Hepatocyte (in vitro differentiated cells): ENCODE measurements at regions not wholly inside any gene's neighbourhood (a gene's known extent, or its start where the extent isn't known, plus 50 kb on each side); places are given as distances from the start of the nearest gene placed in this dataset.

Source experiments
- DNase-seq: peaks from one replicate; pipeline ENCODE4 v3.0.0-alpha.2; 2016; ENCODE audit warnings: low spot score
- H2AFZ ChIP-seq: fragments of 200-600 bp; sonication (generic); 2 replicates; pipeline ENCODE4 v1.6.0; 2016; ENCODE audit warnings: antibody characterized with exemption, mild to moderate bottlenecking
- H3K27ac ChIP-seq: fragments of 200-600 bp; sonication (generic); 2 replicates; pipeline ENCODE4 v1.5.1; 2016; ENCODE audit warnings: mild to moderate bottlenecking
- H3K27me3 ChIP-seq: fragments of 200-600 bp; sonication (generic); 2 replicates; pipeline ENCODE4 v1.6.1; 2016
- H3K36me3 ChIP-seq: fragments of 200-600 bp; sonication (generic); replicated peaks from 2 replicates; pipeline ENCODE4 v1.5.1; 2016; ENCODE audit warnings: low read depth; ENCODE audit not compliant: insufficient read depth
- H3K4me1 ChIP-seq: fragments of 200-600 bp; sonication (generic); 2 replicates; pipeline ENCODE4 v1.5.1; 2016; ENCODE audit warnings: mild to moderate bottlenecking, moderate library complexity; ENCODE audit not compliant: insufficient read depth
- H3K4me2 ChIP-seq: fragments of 200-600 bp; sonication (generic); 2 replicates; pipeline ENCODE4 v1.6.0; 2016
- H3K4me3 ChIP-seq: fragments of 200-600 bp; sonication (generic); 2 replicates; pipeline ENCODE4 v1.5.1; 2016; ENCODE audit warnings: mild to moderate bottlenecking
- H3K79me2 ChIP-seq: fragments of 200-600 bp; sonication (generic); 2 replicates; pipeline ENCODE4 v1.6.0; 2017; ENCODE audit warnings: mild to moderate bottlenecking
- H3K9me2 ChIP-seq: fragments of 200-600 bp; sonication (generic); replicated peaks from 2 replicates; pipeline ENCODE4 v1.6.0; 2017; ENCODE audit warnings: mild to moderate bottlenecking; ENCODE audit not compliant: insufficient read depth
- H3K9me3 ChIP-seq: fragments of 200-600 bp; sonication (generic); 2 replicates; pipeline ENCODE4 v1.5.1; 2016; ENCODE audit warnings: low read depth, mild to moderate bottlenecking
- H4K20me1 ChIP-seq: fragments of 200-600 bp; sonication (generic); 2 replicates; pipeline ENCODE4 v1.6.0; 2016; ENCODE audit warnings: mild to moderate bottlenecking; ENCODE audit not compliant: insufficient read depth, poor library complexity, severe bottlenecking
- EZH2 ChIP-seq: fragments of 200-600 bp; sonication (generic); IDR thresholded peaks from 2 replicates; pipeline ENCODE4 v1.6.1; 2016; ENCODE audit warnings: antibody characterized with exemption, mild to moderate bottlenecking, borderline replicate concordance
- EZH2phosphoT487 ChIP-seq: fragments of 200-600 bp; sonication (generic); IDR thresholded peaks from one replicate; pipeline ENCODE4 v1.6.1; 2018; ENCODE audit warnings: antibody characterized with exemption, mild to moderate bottlenecking, low read depth, moderate library complexity; ENCODE audit not compliant: unreplicated experiment, severe bottlenecking
- WGBS: methylation state at CpG from one replicate; pipeline ENCODE4 v1.1.6; 2016; ENCODE audit warnings: low lambda C conversion rate; ENCODE audit errors: missing lambda C conversion rate; 5-methylcytosine and 5-hydroxymethylcytosine counted together
- TF ChIP-seq, protein P1 (sequence below): fragments of 200-600 bp; sonication (generic); IDR thresholded peaks from 2 replicates; pipeline ENCODE4 v1.5.1; 2016; ENCODE audit warnings: antibody characterized with exemption, mild to moderate bottlenecking; ENCODE audit not compliant: poor library complexity

DNA sequence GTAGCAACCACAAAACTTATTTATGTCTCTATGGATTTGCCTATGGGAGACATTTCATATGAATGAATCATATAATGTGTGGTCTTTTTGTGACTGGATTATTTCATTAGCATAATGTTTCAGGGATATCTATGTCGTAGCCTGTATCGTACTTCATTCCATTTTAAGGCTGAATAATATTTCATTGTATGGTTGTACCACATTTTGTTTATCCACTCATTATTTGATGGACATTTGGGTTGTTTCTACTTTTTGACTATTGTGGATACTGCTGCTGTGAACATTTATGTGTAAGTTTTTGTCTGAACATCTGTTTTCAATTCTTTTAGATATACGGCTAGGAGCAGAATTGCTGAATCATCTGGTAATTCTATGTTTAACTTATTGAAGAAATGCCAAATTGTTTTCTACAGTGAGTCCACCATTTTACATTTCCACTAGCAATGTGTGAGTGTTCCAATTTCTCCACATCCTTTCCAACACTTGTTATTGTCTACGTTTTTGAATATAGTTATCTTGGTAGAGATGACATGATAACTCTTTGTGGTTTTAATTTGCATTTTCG is 134.4 kb upstream of the DAZL start:
- TF ChIP-seq EZH2 (no peak), EZH2phosphoT487 (no peak)
- TF ChIP-seq, protein P1, sequence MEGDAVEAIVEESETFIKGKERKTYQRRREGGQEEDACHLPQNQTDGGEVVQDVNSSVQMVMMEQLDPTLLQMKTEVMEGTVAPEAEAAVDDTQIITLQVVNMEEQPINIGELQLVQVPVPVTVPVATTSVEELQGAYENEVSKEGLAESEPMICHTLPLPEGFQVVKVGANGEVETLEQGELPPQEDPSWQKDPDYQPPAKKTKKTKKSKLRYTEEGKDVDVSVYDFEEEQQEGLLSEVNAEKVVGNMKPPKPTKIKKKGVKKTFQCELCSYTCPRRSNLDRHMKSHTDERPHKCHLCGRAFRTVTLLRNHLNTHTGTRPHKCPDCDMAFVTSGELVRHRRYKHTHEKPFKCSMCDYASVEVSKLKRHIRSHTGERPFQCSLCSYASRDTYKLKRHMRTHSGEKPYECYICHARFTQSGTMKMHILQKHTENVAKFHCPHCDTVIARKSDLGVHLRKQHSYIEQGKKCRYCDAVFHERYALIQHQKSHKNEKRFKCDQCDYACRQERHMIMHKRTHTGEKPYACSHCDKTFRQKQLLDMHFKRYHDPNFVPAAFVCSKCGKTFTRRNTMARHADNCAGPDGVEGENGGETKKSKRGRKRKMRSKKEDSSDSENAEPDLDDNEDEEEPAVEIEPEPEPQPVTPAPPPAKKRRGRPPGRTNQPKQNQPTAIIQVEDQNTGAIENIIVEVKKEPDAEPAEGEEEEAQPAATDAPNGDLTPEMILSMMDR = no peak
- H3K4me3 ChIP-seq = no peak overlapping the region
- H3K27me3 ChIP-seq = no peaks in the 10 kb centered on the region
- no peak for DNase-seq
- no peak overlapping the region for H3K4me2 ChIP-seq
- H3K79me2 ChIP-seq = no peaks in the 10 kb centered on the region
- WGBS = 76% methylated on average over 5 of the region's 5 CpGs
- no peak overlapping the region for H3K27ac ChIP-seq
- no peaks in the 10 kb centered on the region for H4K20me1 ChIP-seq
- H3K36me3 ChIP-seq = no peaks in the 10 kb centered on the region
- H3K9me2 ChIP-seq = no peaks in the 10 kb centered on the region
- no peaks in the 10 kb centered on the region for H3K4me1 ChIP-seq
- H3K9me3 ChIP-seq = no peaks in the 10 kb centered on the region
- no peak overlapping the region for H2AFZ ChIP-seq

DNA sequence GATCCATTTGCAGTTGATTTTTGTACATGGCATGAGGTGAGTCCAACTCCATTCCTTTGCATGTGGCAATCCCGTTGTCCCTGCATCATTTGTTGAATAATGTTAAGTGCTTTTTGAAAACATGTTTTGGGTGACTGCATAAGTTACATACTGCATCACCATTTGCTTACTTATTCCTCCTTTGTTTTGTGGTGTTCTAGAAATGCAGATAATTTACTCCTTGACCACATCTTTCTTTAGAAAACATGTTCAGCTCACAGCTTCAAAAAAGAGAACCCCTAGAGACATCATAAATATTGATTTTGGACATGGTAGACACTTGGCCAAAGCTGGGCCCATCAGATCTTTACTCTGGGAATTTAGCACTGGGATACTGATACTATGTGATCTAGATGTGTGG is 135.3 kb upstream of the DAZL start:
- H3K4me1 ChIP-seq = no peaks in the 10 kb centered on the region
- H3K36me3 ChIP-seq = no peaks in the 10 kb centered on the region
- H4K20me1 ChIP-seq = no peaks in the 10 kb centered on the region
- H3K79me2 ChIP-seq = no peaks in the 10 kb centered on the region
- WGBS = 91% methylated on average over 1 of the region's 1 CpG
- H2AFZ ChIP-seq = no peak overlapping the region
- no peak for DNase-seq
- no peaks in the 10 kb centered on the region for H3K27me3 ChIP-seq
- no peak overlapping the region for H3K27ac ChIP-seq
- H3K4me3 ChIP-seq = no peak overlapping the region
- no peak overlapping the region for H3K4me2 ChIP-seq
- no peaks in the 10 kb centered on the region for H3K9me3 ChIP-seq
- no peaks in the 10 kb centered on the region for H3K9me2 ChIP-seq
- TF ChIP-seq, protein P1 = no peak
- TF ChIP-seq EZH2phosphoT487 = no peak
- TF ChIP-seq EZH2 = no peak

DNA sequence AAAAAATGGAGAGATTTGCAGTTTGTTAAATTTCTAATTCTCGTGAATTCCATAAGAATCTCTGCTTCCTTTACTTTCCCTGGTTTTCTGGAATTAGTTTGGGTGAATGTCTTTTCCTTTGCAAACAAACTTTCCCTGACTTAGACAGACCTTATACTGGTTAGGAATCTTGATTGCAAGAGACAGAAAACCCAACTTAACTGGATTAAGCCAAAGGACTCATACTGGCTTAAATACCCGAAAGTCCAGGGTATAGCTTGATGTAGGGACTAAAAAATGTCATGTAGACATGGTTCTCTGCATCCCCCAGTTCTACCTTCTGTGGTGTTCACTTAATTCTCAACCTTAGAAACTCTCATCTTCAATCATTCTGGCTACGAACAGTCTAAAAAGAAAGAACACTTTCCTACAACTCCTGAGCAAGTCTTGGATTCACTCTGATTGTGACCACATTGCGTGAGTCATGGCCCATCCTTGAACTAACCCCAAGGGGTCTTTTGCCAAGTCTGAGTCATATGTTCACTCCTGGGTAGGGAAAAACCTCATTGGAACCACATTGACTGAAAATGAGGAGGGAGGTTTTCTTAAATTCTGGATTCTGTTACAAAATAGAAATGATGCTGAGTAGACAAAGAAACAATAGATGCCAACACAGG is 136.0 kb upstream of the DAZL start:
- TF ChIP-seq EZH2 (no peak), EZH2phosphoT487 (no peak)
- TF ChIP-seq, protein P1 = no peak
- Histone ChIP-seq H3K27me3 (no peaks in the 10 kb centered on the region), H3K4me1 (no peaks in the 10 kb centered on the region), H3K9me2 (no peaks in the 10 kb centered on the region), H3K36me3 (no peaks in the 10 kb centered on the region), H3K4me3 (no peak overlapping the region), H3K9me3 (no peaks in the 10 kb centered on the region), H4K20me1 (no peaks in the 10 kb centered on the region), H3K4me2 (no peak overlapping the region), H3K27ac (no peak overlapping the region), H2AFZ (no peak overlapping the region), H3K79me2 (no peaks in the 10 kb centered on the region)
- 82% methylated on average over 4 of the region's 4 CpGs for WGBS
- DNase-seq = no peak
